SK-N-SH (cell line): ENCODE measurements at regions not wholly inside any gene's neighbourhood (a gene's known extent, or its start where the extent isn't known, plus 50 kb on each side); places are given as distances from the start of the nearest gene placed in this dataset.

Experiments
- ELF1 ChIP-seq: IDR thresholded peaks from 2 replicates; pipeline ENCODE4 v1.4.0; 2012
- EP300 ChIP-seq, 2 experiments: IDR thresholded peaks; 2 replicates each; pipeline versions ENCODE4 v1.4.0 to v1.6.1; 2012; ENCODE audit warnings: borderline replicate concordance in 1 of 2, low read depth in 1 of 2, low read length in 1 of 2
- GABPA ChIP-seq: IDR thresholded peaks from 2 replicates; pipeline ENCODE4 v1.4.0; 2012; ENCODE audit warnings: low read depth, mild to moderate bottlenecking
- JUND ChIP-seq: IDR thresholded peaks from 2 replicates; pipeline ENCODE4 v1.4.0; 2012
- NFIC ChIP-seq: IDR thresholded peaks from 2 replicates; pipeline ENCODE4 v1.4.0; 2012; ENCODE audit warnings: borderline replicate concordance
- POLR2AphosphoS5 ChIP-seq: IDR thresholded peaks from 2 replicates; pipeline ENCODE4 v1.6.1; 2012; ENCODE audit warnings: low read depth, low read length
- RAD21 ChIP-seq: IDR thresholded peaks from 2 replicates; pipeline ENCODE4 v1.6.1; 2012; ENCODE audit warnings: mild to moderate bottlenecking, low read length
- RCOR1 ChIP-seq: fragments of 150-350 bp; IDR thresholded peaks from 2 replicates; pipeline ENCODE4 v1.6.1; 2017; ENCODE audit warnings: antibody characterized with exemption, low read length
- SIN3A ChIP-seq: IDR thresholded peaks from 2 replicates; pipeline ENCODE4 v1.6.1; 2012; ENCODE audit warnings: low read depth, mild to moderate bottlenecking, low read length, moderate library complexity, borderline replicate concordance
- SMC3 ChIP-seq: IDR thresholded peaks from 2 replicates; pipeline ENCODE4 v1.6.1; 2012; ENCODE audit warnings: low read depth, low read length, improper control_type of control experiment
- TEAD4 ChIP-seq: IDR thresholded peaks from 2 replicates; pipeline ENCODE4 v1.4.0; 2012; ENCODE audit warnings: mild to moderate bottlenecking, borderline replicate concordance; ENCODE audit not compliant: insufficient read depth
- TF ChIP-seq, protein P1 (sequence below): fragments of 200-600 bp; sonication (generic); IDR thresholded peaks from 2 replicates; pipeline ENCODE4 v1.6.1; 2017; ENCODE audit warnings: antibody characterized with exemption, mild to moderate bottlenecking, moderate library complexity
- TF ChIP-seq, protein P2 (sequence below): IDR thresholded peaks from 2 replicates; pipeline ENCODE4 v1.4.0; 2012; ENCODE audit warnings: low read depth

DNA sequence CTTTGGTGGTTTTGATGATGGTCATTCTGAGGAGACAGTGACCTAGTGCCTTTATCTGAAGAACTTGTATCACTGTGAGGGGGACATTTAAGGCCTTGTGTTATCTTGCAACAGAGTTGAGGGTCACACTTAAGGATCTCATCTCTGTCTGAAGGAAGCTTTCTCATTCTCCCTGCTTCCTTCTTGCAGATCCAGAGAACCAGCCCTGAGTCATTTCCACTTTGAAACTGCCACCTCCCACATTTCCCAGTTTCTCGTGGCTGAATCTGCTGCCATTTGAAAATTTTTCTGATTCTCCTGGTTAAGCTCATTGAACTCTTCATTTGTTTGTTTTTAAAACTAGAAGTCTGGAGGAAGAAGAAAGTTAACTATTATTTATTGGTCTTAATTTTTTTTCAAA, 190.2 kb upstream of the CDH11 start:
- TF ChIP-seq, protein P1, sequence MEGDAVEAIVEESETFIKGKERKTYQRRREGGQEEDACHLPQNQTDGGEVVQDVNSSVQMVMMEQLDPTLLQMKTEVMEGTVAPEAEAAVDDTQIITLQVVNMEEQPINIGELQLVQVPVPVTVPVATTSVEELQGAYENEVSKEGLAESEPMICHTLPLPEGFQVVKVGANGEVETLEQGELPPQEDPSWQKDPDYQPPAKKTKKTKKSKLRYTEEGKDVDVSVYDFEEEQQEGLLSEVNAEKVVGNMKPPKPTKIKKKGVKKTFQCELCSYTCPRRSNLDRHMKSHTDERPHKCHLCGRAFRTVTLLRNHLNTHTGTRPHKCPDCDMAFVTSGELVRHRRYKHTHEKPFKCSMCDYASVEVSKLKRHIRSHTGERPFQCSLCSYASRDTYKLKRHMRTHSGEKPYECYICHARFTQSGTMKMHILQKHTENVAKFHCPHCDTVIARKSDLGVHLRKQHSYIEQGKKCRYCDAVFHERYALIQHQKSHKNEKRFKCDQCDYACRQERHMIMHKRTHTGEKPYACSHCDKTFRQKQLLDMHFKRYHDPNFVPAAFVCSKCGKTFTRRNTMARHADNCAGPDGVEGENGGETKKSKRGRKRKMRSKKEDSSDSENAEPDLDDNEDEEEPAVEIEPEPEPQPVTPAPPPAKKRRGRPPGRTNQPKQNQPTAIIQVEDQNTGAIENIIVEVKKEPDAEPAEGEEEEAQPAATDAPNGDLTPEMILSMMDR = no peak
- TF ChIP-seq, protein P2, sequence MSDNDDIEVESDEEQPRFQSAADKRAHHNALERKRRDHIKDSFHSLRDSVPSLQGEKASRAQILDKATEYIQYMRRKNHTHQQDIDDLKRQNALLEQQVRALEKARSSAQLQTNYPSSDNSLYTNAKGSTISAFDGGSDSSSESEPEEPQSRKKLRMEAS = no peak
- no peak for TF ChIP-seq POLR2AphosphoS5
- no peak; a peak in 1 of 4 replicates for TF ChIP-seq EP300 (IDR thresholded peaks at IDR 0.05; ENCODE audit: borderline replicate concordance in 1 of 2, low read depth in 1 of 2, low read length in 1 of 2)
- no peak for TF ChIP-seq ELF1
- no peak for TF ChIP-seq TEAD4
- TF ChIP-seq NFIC = no peak
- no peak for TF ChIP-seq RAD21
- TF ChIP-seq RCOR1 = no peak
- no peak for TF ChIP-seq SMC3
- no peak for TF ChIP-seq GABPA
- no peak for TF ChIP-seq SIN3A
- no peak for TF ChIP-seq JUND
